Hematopoietic multipotent progenitor cell treated with erythropoietin and hydrocortisone succinate and interleukin-3 and kit ligand, for 6 days (in vitro differentiated cells): ENCODE measurements at regions not wholly inside any gene's neighbourhood (a gene's known extent, or its start where the extent isn't known, plus 50 kb on each side); places are given as distances from the start of the nearest gene placed in this dataset.

ENCODE experiments used
- DNase-seq: peaks from one replicate; pipeline ENCODE4 v3.0.0-alpha.2; 2015

- no peak for DNase-seq
Observed at GRCh38 chr12:4969405-4969804, 59.7 kb downstream of the KCNA1 start.

DNA sequence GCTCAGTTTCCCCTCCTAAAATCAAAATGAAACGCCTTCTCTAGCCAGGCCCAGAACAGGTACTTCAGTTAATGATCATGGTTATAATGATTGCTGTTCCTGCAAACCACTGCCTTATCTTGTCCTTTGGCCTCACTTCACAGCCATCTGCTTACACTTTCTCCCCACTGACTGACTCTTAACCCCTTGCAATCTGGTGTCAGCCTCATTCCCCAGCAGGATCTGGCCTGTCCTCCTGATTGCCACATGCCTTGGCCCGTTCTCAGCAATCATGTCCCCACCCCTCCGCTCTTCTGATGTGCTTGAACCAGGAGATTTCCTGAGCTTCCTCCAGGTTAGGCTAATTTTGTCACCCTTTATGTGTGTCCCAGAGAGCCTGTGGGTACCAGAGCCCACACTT is 64.5 kb downstream of the KCNA1 start:
- no peak for DNase-seq

- peak; percentile 6 for DNase-seq
Observed at GRCh38 chr12:4975574-4975973, 65.9 kb downstream of the KCNA1 start.

GRCh38 chr12:4977102-4977501 is 66.6 kb upstream of the KCNA5 start:
- DNase-seq: no peak

DNA sequence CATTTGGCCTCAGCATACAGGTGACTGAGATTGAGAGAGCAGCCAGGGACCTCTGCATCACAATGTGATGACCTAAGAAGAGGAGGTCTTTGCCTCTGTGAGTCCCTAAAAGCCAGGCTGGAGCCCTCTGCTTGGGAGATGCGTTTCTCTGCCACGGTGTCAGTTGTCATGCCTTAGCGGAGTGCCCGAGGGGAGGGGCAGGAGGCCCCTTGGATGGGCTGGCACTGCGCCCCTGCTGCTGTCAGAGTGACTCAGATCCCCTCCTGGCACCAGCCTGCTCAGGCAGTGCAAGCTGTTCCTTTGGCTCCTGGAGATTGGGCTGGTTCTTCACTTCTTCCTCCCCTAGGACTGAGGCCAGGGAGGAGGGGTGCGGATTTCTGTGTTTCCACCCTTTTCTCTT is 64.9 kb upstream of the KCNA5 start:
- no peak for DNase-seq

DNA sequence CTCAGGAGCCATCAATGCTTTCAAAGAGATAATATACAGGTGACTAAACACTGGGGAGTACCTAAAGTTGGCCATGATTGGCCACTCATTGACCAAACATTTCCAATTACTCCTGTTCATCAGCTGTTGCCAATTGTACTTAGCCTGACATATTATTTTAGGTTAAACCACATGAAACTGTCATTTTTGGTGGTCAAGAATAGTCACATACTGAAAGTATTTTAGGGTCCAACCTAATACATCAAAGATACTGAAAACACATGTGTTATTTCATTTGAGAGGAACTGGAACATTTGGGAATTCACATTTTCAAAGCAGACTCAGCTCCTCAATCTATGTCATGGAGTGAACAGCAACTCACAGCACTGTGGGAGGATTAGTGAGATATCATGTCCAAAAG is 63.9 kb upstream of the KCNA5 start:
- no peak for DNase-seq

- DNase-seq: no peak
Observed at GRCh38 chr12:4984344-4984743, 59.3 kb upstream of the KCNA5 start.

GRCh38 chr12:4984971-4985370 is 58.7 kb upstream of the KCNA5 start:
- DNase-seq: no peak

- DNase-seq: peak; percentile 7
Observed at GRCh38 chr12:4985820-4986219, 57.9 kb upstream of the KCNA5 start.

GRCh38 chr12:4987076-4988046 is 56.3 kb upstream of the KCNA5 start:
- no peak for DNase-seq

GRCh38 chr12:4991373-4991772 is 52.3 kb upstream of the KCNA5 start:
- DNase-seq: no peak

- DNase-seq: no peak
Observed at GRCh38 chr12:4991801-4992200, 51.9 kb upstream of the KCNA5 start.

DNA sequence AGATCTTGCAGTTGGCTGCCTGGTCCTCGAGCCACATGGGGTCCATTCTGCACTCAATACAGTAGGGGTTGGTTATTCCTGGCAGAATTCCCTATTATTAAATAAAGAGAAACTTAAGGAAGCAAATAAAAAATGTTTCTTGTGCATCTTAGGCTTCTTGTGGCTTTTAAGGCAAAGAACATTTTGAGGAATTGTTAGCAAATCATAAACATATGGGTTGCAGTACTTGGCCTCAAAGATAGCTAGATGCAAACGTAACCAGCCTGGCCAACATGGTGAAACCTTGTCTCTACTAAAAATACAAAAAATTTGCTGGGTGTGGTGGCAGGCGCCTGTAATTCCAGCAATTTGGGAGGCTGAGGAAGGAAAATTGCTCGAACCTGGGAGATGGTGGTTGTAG is 50.8 kb upstream of the KCNA5 start:
- no peak for DNase-seq
